Immature natural killer cell (primary cell): ENCODE measurements at regions not wholly inside any gene's neighbourhood (a gene's known extent, or its start where the extent isn't known, plus 50 kb on each side); places are given as distances from the start of the nearest gene placed in this dataset.
"Not testable (repeated sequence)": the region's sequence is repeated elsewhere in the genome, so short reads cannot be mapped to it uniquely, and the experiment has no call there.

ENCODE experiments used
- DNase-seq, 3 donors: peaks; one replicate each; pipeline ENCODE4 v3.0.0; 2022; ENCODE audit warnings: mixed read lengths in 1 of 3
- H3K27ac Mint-ChIP-seq, 6 donors: one replicate each; pipeline ENCODE4 v1.8.0; 2020; ENCODE audit warnings: mixed read lengths in 6 of 6, mild to moderate bottlenecking in 5 of 6, inconsistent platforms in 4 of 6, moderate library complexity in 3 of 6
- H3K27me3 Mint-ChIP-seq, 3 donors: one replicate each; pipeline ENCODE4 v1.8.0; 2020 to 2021; ENCODE audit warnings: low read depth in 3 of 3, mild to moderate bottlenecking in 3 of 3, mixed read lengths in 3 of 3, moderate library complexity in 3 of 3, inconsistent platforms in 1 of 3
- H3K36me3 Mint-ChIP-seq, 3 donors: one replicate each; pipeline ENCODE4 v1.8.0; 2020; ENCODE audit warnings: mixed read lengths in 3 of 3, inconsistent platforms in 2 of 3, mild to moderate bottlenecking in 2 of 3
- H3K4me1 Mint-ChIP-seq, 2 donors: one replicate each; pipeline ENCODE4 v1.8.0; 2020; ENCODE audit warnings: inconsistent platforms in 2 of 2, mild to moderate bottlenecking in 2 of 2, mixed read lengths in 2 of 2, moderate library complexity in 1 of 2
- H3K4me3 Mint-ChIP-seq, 5 donors: one replicate each; pipeline ENCODE4 v1.8.0; 2020; ENCODE audit warnings: mild to moderate bottlenecking in 5 of 5, mixed read lengths in 5 of 5, inconsistent platforms in 3 of 5, moderate library complexity in 3 of 5
- H3K9me3 Mint-ChIP-seq, 6 donors: one replicate each; pipeline ENCODE4 v1.8.0; 2020; ENCODE audit warnings: mild to moderate bottlenecking in 6 of 6, mixed read lengths in 6 of 6, inconsistent platforms in 4 of 6, moderate library complexity in 3 of 6

DNA sequence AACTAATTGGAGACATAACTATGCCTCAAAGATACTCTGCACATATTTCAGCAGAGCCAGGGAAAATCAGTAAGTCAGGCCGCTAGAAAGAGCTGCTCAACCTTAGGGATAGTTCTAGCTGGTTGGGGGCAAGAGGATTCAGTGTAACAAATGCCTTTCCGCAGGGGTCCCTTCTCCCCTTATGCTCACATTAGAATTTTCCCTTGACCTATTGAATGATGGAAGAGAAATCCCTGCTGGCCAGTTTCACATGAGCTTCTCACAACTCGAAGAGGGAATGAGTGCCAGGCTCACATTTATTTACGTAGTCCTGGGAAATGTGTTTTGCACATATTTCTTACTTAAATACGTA is 66.2 kb upstream of the USP9X start:
- Mint-ChIP-seq H3K4me1 (no peaks in the 10 kb centered on the region), H3K4me3 (no peak overlapping the region), H3K27ac (no peak overlapping the region), H3K36me3 (no peaks in the 10 kb centered on the region), H3K9me3 (no peaks in the 10 kb centered on the region), H3K27me3 (peaks cover 0 to 5% (median 4%) of the 10 kb centered on the region in 3 donors)
- no peak for DNase-seq

DNA sequence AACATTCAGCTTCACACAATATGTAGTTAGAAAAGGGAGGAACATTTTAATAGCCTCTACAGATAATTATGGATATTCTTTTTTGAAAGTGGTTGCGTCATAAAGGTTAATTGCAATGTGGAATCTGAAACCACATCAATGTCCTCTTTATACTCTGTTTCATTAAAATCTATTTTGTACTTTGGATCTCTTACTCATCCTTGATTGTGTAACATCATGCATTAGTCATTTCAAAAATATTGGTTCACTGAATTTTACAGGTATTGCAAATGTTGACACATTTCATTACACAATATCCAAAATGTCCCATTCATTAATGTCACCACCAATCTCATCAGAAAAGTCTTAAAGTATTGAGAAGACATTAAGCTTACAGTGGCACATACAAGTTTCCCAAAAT is 62.7 kb upstream of the USP9X start:
- no peak for DNase-seq
- Mint-ChIP-seq H3K27me3 (peaks cover 0 to 13% (median 7%) of the 10 kb centered on the region in 3 donors), H3K27ac (no peak overlapping the region), H3K4me3 (no peak overlapping the region), H3K36me3 (no peaks in the 10 kb centered on the region), H3K4me1 (no peaks in the 10 kb centered on the region), H3K9me3 (no peaks in the 10 kb centered on the region)

DNA sequence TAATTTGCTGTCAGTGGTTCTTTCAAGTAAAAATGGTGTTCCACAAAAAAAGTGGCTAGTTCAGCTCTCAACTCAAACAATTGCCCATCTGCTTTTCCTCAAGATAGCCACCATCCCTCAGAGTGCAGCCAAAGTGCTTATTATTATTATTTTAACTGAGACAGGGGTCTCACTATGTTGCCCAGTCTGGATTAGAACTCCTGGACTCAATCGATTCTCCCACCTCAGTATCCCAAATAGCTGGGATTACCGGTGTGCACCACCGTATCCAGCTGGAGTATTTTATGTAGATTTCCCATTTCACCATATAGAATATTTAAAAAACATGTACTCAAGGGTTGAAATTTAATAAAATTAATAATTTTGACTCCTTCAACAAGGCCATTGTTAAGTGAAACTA is 62.1 kb upstream of the USP9X start:
- Mint-ChIP-seq H3K27me3 (peaks cover 0 to 13% (median 7%) of the 10 kb centered on the region in 3 donors), H3K4me1 (no peaks in the 10 kb centered on the region), H3K4me3 (no peak overlapping the region), H3K27ac (no peak overlapping the region), H3K36me3 (no peaks in the 10 kb centered on the region), H3K9me3 (no peaks in the 10 kb centered on the region)
- DNase-seq, result no peak

DNA sequence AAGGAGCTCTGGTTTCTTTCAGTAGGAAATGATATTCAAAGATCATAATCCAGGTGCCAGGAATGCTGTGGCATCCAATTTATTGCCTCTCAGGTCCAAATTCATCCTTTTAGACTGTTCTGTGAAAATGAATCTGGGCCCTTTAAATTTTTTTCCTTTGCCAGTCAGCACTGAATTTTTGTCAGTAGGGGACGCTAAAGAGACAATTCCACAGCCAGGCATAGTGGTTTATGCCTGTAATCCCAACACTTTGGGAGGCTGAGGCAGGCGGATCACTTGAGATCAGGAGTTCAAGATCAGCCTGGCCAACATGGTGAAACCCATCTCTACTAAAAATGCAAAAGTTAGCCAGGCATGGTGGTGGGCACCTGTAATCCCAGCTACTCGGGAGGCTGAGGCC is 60.9 kb upstream of the USP9X start:
- not testable (repeated sequence) for H3K4me3 Mint-ChIP-seq, H3K36me3 Mint-ChIP-seq

DNA sequence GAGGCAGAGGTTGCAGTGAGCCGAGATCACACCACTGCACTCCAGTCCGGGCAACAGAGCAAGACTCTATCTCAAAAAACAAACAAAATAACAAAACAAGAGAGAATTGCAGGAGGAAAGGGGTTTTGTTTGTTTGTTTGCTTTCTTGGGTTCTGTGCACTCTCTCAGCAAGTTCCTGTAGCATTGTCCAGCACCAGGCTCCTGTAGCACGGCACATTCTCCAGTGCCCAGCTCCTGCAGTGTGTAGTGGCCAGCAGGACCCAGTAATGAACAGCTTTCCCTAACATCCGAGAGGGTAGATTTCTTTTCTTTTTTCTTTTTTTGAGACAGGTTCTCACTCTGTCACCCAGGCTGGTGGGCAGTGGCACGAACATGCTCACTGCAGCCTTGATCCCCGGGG is 60.5 kb upstream of the USP9X start:
- H3K4me3 Mint-ChIP-seq, result no peak overlapping the region
- DNase-seq, result no peak
- H3K9me3 Mint-ChIP-seq, result no peaks in the 10 kb centered on the region
- no peaks in the 10 kb centered on the region for H3K36me3 Mint-ChIP-seq
- H3K27ac Mint-ChIP-seq, result no peak overlapping the region
- peaks cover 0 to 9% (median 4%) of the 10 kb centered on the region in 3 donors for H3K27me3 Mint-ChIP-seq
- H3K4me1 Mint-ChIP-seq, result no peaks in the 10 kb centered on the region

More for the DNA sequence above, 60.9 kb upstream of the USP9X start:
- not testable (repeated sequence) for H3K27me3 Mint-ChIP-seq, DNase-seq, H3K4me1 Mint-ChIP-seq, H3K27ac Mint-ChIP-seq, H3K9me3 Mint-ChIP-seq

DNA sequence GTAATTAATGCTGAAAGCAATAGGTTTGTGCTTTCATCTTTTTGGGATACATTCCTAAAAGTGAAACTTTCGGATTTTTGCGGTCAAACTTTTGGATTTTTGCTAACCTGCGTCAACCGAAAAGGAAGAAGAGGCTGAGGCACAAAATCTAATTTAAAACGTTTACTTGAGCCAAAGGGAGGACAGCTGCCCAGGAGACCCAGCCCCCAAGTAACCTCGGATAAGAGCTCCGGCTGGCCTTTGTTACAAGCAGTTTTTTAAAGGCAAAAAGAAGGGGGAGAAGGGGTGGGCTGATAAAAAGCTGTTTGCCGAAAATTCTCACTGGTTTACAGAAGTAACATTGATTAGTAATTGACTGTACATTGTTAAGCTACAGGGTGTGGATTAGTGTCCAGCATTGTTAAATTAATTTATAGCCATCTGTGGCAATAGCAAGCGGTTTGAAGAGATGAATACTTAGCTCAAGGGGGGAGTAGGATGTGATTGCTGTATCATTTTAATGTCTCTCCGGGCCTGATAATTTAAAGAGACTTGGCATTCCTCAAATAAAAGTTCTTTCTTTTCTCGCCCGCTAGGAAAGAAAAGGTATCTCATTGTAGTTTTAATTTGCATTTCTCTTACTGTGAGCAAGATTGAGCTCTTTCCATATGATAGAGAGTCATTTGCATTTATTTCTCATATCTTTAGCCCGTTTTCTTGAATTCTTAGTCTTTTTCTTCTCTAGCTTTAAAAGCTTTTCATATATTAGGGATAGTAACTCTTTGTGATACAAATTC is 59.1 kb upstream of the USP9X start:
- no peaks in the 10 kb centered on the region for H3K9me3 Mint-ChIP-seq
- H3K36me3 Mint-ChIP-seq, result no peaks in the 10 kb centered on the region

DNA sequence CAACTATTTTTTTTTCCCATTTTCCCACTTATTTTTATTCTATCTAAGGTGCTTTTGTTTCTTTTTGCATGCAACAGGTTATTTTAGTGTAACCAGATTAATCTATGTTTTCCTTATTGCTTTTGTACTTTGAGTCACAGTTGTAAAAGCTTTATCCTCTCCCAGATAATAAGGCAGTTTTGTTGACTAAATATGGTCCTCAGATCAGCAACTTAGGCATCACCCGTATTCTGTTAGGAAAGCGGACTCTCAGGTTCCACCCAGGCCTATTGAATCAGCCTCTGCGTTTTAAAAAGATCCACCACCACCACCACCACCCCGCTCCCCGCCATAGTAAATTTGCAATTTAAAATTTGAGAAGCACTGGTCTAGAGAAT is 58.6 kb upstream of the USP9X start:
- Mint-ChIP-seq H3K27ac (no peak overlapping the region), H3K4me1 (no peaks in the 10 kb centered on the region), H3K9me3 (no peaks in the 10 kb centered on the region), H3K4me3 (no peak overlapping the region), H3K27me3 (peaks cover 0 to 9% (median 4%) of the 10 kb centered on the region in 3 donors), H3K36me3 (no peaks in the 10 kb centered on the region)
- DNase-seq, result no peak

More for the DNA sequence above, 59.1 kb upstream of the USP9X start:
- Mint-ChIP-seq H3K4me3 (no peak overlapping the region), H3K4me1 (no peaks in the 10 kb centered on the region), H3K27me3 (peaks cover 0 to 9% (median 4%) of the 10 kb centered on the region in 3 donors), H3K27ac (no peak overlapping the region)
- DNase-seq, result no peak

DNA sequence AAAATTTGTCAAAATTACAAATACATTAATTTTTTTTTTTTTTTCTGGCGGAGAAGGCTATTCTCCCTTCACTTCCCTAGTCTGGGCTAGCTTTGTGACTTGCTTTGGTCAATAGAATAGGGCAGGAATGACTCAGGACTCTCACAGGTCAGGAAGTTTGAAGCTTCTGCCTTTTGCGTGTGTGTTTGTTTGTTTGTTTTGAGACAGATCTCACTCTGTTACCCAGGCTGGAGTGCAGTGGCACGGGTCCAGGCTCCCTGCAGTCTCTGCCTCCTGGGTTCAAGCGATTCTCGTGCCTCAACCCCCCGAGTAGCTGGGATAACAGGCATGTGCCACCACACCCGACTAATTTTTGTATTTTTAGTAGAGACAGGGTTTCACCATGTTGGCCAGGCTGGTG is 55.9 kb upstream of the USP9X start:
- no peak overlapping the region for H3K27ac Mint-ChIP-seq
- no peaks in the 10 kb centered on the region for H3K4me1 Mint-ChIP-seq
- H3K9me3 Mint-ChIP-seq, result no peaks in the 10 kb centered on the region
- no peak overlapping the region for H3K4me3 Mint-ChIP-seq
- no peak for DNase-seq
- H3K36me3 Mint-ChIP-seq, result no peaks in the 10 kb centered on the region
- peaks cover 0 to 9% (median 2%) of the 10 kb centered on the region in 3 donors for H3K27me3 Mint-ChIP-seq

DNA sequence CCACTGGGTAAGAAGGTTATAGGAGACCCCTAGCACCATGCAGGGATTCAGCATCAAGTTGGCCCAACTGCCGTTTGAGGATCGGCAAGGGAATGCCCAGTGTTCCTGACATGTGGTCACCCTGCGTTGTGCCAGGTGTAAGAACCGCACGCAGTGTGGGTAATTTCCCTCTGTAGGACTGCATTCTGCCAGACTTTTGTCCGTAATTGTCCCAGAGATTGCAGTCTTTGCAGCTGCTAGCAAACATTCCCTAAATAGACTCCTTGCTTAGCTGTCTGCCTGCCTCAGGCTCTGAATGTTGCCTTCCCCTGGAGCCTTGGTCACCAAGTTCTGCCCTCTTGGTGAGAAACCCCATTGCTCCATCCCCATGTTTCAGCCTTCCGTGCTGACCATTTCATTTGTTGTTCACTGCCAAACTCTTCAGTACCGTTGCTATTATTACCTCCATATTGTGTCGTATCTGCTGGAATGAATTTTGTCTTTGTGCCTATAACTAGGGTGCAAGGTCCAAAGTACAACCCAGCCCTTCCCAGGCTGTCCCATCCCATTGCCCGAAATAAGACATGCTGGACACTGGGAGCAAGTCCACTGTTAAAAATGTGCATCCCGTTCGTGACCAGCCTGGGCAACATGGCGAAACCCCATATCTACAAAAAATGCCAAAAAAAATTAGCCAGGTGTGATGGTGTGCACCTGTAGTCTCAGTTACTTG is 53.8 kb upstream of the USP9X start:
- H3K4me3 Mint-ChIP-seq, result no peak overlapping the region
- H3K9me3 Mint-ChIP-seq, result no peaks in the 10 kb centered on the region
- H3K27me3 Mint-ChIP-seq, result peaks cover 2 to 5% (median 2%) of the 10 kb centered on the region in 3 donors
- no peak for DNase-seq
- H3K4me1 Mint-ChIP-seq, result no peaks in the 10 kb centered on the region
- H3K36me3 Mint-ChIP-seq, result no peaks in the 10 kb centered on the region
- H3K27ac Mint-ChIP-seq, result no peak overlapping the region

DNA sequence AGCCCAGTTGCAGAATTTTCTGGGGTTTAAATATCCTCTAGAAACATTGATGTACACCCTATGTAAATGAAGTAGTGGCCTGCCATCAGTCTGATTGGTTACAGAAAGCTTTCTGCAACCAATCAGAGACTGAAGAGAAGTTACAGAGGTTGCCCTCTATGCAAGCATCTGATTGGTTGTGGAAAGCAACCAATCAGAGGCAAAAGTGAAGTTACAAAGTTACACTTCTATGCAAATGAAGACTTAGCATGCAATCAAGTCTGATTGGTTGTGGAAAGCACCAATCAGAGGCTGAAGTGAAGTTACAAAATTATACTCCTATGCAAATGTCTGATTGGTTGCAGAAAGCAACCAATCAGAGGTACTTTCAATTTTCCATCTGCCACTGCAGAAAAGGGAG is 51.9 kb upstream of the USP9X start:
- Mint-ChIP-seq H3K27ac (no peak overlapping the region), H3K4me1 (no peaks in the 10 kb centered on the region), H3K4me3 (no peak overlapping the region), H3K27me3 (peaks cover 2 to 5% (median 4%) of the 10 kb centered on the region in 3 donors), H3K36me3 (no peaks in the 10 kb centered on the region), H3K9me3 (no peaks in the 10 kb centered on the region)
- no peak for DNase-seq

DNA sequence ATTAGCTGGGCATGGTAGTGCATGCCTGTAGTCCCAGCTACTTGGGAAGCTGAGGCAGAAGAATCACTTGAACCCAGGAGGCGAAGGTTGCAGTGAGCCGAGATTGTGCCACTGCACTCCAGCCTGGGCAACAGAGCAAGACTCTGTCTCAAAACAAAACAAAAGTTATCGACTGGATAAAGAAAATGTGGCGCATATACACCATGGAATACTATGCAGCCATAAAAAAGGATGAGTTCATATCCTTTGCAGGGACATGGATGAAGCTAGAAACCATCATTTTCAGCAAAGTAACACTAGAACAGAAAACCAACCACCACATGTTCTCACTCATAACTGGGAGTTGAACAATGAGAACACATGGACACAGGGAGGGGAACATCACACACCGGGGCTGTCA is 50.3 kb upstream of the USP9X start:
- not testable (repeated sequence) for H3K36me3 Mint-ChIP-seq
- H3K27me3 Mint-ChIP-seq, result peaks cover 2 to 10% (median 6%) of the 10 kb centered on the region in 3 donors

More for the DNA sequence above, 50.3 kb upstream of the USP9X start:
- not testable (repeated sequence) for H3K4me3 Mint-ChIP-seq, DNase-seq, H3K4me1 Mint-ChIP-seq, H3K27ac Mint-ChIP-seq, H3K9me3 Mint-ChIP-seq
